ENCODE measurements at regions not wholly inside any gene's neighbourhood (a gene's known extent, or its start where the extent isn't known, plus 50 kb on each side); places are given as distances from the start of the nearest gene placed in this dataset.

- no peak for FAIRE-seq
- Histone ChIP-seq H3K4me1 (ENCODE audit: control insufficient read depth in 3 of 3, insufficient read depth in 2 of 3, low read depth in 1 of 3, low read length in 2 of 3) (no peaks in the 10 kb centered on the region), H3K9me3 (ENCODE audit: control insufficient read depth in 2 of 2, insufficient read depth in 1 of 2, low read depth in 1 of 2, low read length in 1 of 2) (no peaks in the 10 kb centered on the region), H3K27ac (ENCODE audit: low read depth in 1 of 3, low read length in 2 of 3) (no peak overlapping the region), H3K27me3 (ENCODE audit: control insufficient read depth in 3 of 3, insufficient read depth in 3 of 3, low read length in 3 of 3) (no peaks in the 10 kb centered on the region), H3K36me3 (ENCODE audit: control insufficient read depth in 3 of 3, insufficient read depth in 2 of 3, low read depth in 1 of 3, low read length in 3 of 3) (no peaks in the 10 kb centered on the region), H3K4me3 (ENCODE audit: low read depth in 1 of 3, low read length in 3 of 3) (no peak overlapping the region)
- DNase-seq, result no peak
- WGBS, 3 donors, result 75 to 76% (median 75%) methylated on average over 3 of the region's 3 CpGs
These were observed 72.4 kb upstream of the ISX start for GRCh38 chr22:34993548-34993947.

GRCh38 chr22:34997633-34998299 is 68.2 kb upstream of the ISX start:
- no peak overlapping the region for H3K4me3 ChIP-seq (ENCODE audit: low read depth in 1 of 3, low read length in 3 of 3)
- FAIRE-seq, result no peak
- H3K27ac ChIP-seq (ENCODE audit: low read depth in 1 of 3, low read length in 2 of 3), result no peak overlapping the region
- H3K4me1 ChIP-seq (ENCODE audit: control insufficient read depth in 3 of 3, insufficient read depth in 2 of 3, low read depth in 1 of 3, low read length in 2 of 3), result no peaks in the 10 kb centered on the region
- DNase-seq, result no peak
- no peaks in the 10 kb centered on the region for H3K36me3 ChIP-seq (ENCODE audit: control insufficient read depth in 3 of 3, insufficient read depth in 2 of 3, low read depth in 1 of 3, low read length in 3 of 3)
- no peaks in the 10 kb centered on the region for H3K27me3 ChIP-seq (ENCODE audit: control insufficient read depth in 3 of 3, insufficient read depth in 3 of 3, low read length in 3 of 3)
- no peaks in the 10 kb centered on the region for H3K9me3 ChIP-seq (ENCODE audit: control insufficient read depth in 2 of 2, insufficient read depth in 1 of 2, low read depth in 1 of 2, low read length in 1 of 2)
- WGBS, 3 donors, result 75 to 80% (median 76%) methylated on average over 9 of the region's 9 CpGs

- WGBS, 3 donors, result 58 to 79% (median 78%) methylated on average over 3 of the region's 3 CpGs
- no peak for FAIRE-seq
These were observed 67.0 kb upstream of the ISX start for GRCh38 chr22:34998921-34999320.

GRCh38 chr22:35008213-35008612 is 57.7 kb upstream of the ISX start:
- H3K4me3 ChIP-seq (ENCODE audit: low read depth in 1 of 3, low read length in 3 of 3), result no peak overlapping the region
- H3K27me3 ChIP-seq (ENCODE audit: control insufficient read depth in 3 of 3, insufficient read depth in 3 of 3, low read length in 3 of 3), result no peaks in the 10 kb centered on the region
- H3K27ac ChIP-seq (ENCODE audit: low read depth in 1 of 3, low read length in 2 of 3), result no peak overlapping the region
- no peaks in the 10 kb centered on the region for H3K9me3 ChIP-seq (ENCODE audit: control insufficient read depth in 2 of 2, insufficient read depth in 1 of 2, low read depth in 1 of 2, low read length in 1 of 2)
- no peak for FAIRE-seq
- no peaks in the 10 kb centered on the region for H3K36me3 ChIP-seq (ENCODE audit: control insufficient read depth in 3 of 3, insufficient read depth in 2 of 3, low read depth in 1 of 3, low read length in 3 of 3)
- DNase-seq, result no peak
- H3K4me1 ChIP-seq (ENCODE audit: control insufficient read depth in 3 of 3, insufficient read depth in 2 of 3, low read depth in 1 of 3, low read length in 2 of 3), result no peaks in the 10 kb centered on the region
- 74 to 81% (median 76%) methylated on average over 5 of the region's 5 CpGs for WGBS, 3 donors

More at GRCh38 chr22:34998921-34999320, 67.0 kb upstream of the ISX start:
- DNase-seq, result no peak
- no peaks in the 10 kb centered on the region for H3K36me3 ChIP-seq (ENCODE audit: control insufficient read depth in 3 of 3, insufficient read depth in 2 of 3, low read depth in 1 of 3, low read length in 3 of 3)
- H3K27ac ChIP-seq (ENCODE audit: low read depth in 1 of 3, low read length in 2 of 3), result no peak overlapping the region
- no peaks in the 10 kb centered on the region for H3K4me1 ChIP-seq (ENCODE audit: control insufficient read depth in 3 of 3, insufficient read depth in 2 of 3, low read depth in 1 of 3, low read length in 2 of 3)
- no peaks in the 10 kb centered on the region for H3K27me3 ChIP-seq (ENCODE audit: control insufficient read depth in 3 of 3, insufficient read depth in 3 of 3, low read length in 3 of 3)
- no peak overlapping the region for H3K4me3 ChIP-seq (ENCODE audit: low read depth in 1 of 3, low read length in 3 of 3)
- no peaks in the 10 kb centered on the region for H3K9me3 ChIP-seq (ENCODE audit: control insufficient read depth in 2 of 2, insufficient read depth in 1 of 2, low read depth in 1 of 2, low read length in 1 of 2)

- H3K4me3 ChIP-seq (ENCODE audit: low read depth in 1 of 3, low read length in 3 of 3), result no peak overlapping the region
- FAIRE-seq (no peak), DNase-seq (no peak)
- H3K9me3 ChIP-seq (ENCODE audit: control insufficient read depth in 2 of 2, insufficient read depth in 1 of 2, low read depth in 1 of 2, low read length in 1 of 2), result no peaks in the 10 kb centered on the region
- WGBS, 3 donors, result 82 to 84% (median 84%) methylated on average over 6 of the region's 6 CpGs
- no peaks in the 10 kb centered on the region for H3K36me3 ChIP-seq (ENCODE audit: control insufficient read depth in 3 of 3, insufficient read depth in 2 of 3, low read depth in 1 of 3, low read length in 3 of 3)
- no peak overlapping the region for H3K27ac ChIP-seq (ENCODE audit: low read depth in 1 of 3, low read length in 2 of 3)
- H3K4me1 ChIP-seq (ENCODE audit: control insufficient read depth in 3 of 3, insufficient read depth in 2 of 3, low read depth in 1 of 3, low read length in 2 of 3), result no peaks in the 10 kb centered on the region
- peaks cover 0 to 4% (median 0%) of the 10 kb centered on the region in 3 donors for H3K27me3 ChIP-seq (ENCODE audit: control insufficient read depth in 3 of 3, insufficient read depth in 3 of 3, low read length in 3 of 3)
These were observed 55.4 kb upstream of the ISX start for GRCh38 chr22:35010543-35010942.

- Histone ChIP-seq H3K4me1 (ENCODE audit: control insufficient read depth in 3 of 3, insufficient read depth in 2 of 3, low read depth in 1 of 3, low read length in 2 of 3) (no peaks in the 10 kb centered on the region), H3K36me3 (ENCODE audit: control insufficient read depth in 3 of 3, insufficient read depth in 2 of 3, low read depth in 1 of 3, low read length in 3 of 3) (no peaks in the 10 kb centered on the region), H3K27me3 (ENCODE audit: control insufficient read depth in 3 of 3, insufficient read depth in 3 of 3, low read length in 3 of 3) (peaks cover 0 to 4% (median 0%) of the 10 kb centered on the region in 3 donors), H3K9me3 (ENCODE audit: control insufficient read depth in 2 of 2, insufficient read depth in 1 of 2, low read depth in 1 of 2, low read length in 1 of 2) (no peaks in the 10 kb centered on the region), H3K27ac (ENCODE audit: low read depth in 1 of 3, low read length in 2 of 3) (no peak overlapping the region), H3K4me3 (ENCODE audit: low read depth in 1 of 3, low read length in 3 of 3) (no peak overlapping the region)
- no peak for FAIRE-seq
- DNase-seq, result no peak
- WGBS, 3 donors, result 74 to 85% (median 75%) methylated on average over 9 of the region's 9 CpGs
These were observed 51.1 kb upstream of the ISX start for GRCh38 chr22:35014812-35015211.
